ENCODE measurements at regions not wholly inside any gene's neighbourhood (a gene's known extent, or its start where the extent isn't known, plus 50 kb on each side); places are given as distances from the start of the nearest gene placed in this dataset.
"Not testable (repeated sequence)": the region's sequence is repeated elsewhere in the genome, so short reads cannot be mapped to it uniquely, and the experiment has no call there.

- not testable (repeated sequence) for DNase-seq (ENCODE audit: low spot score)
Observed at GRCh38 chr12:19625551-19625950, 186.3 kb downstream of the AEBP2 start.

GRCh38 chr12:19627719-19628118 lies 188.4 kb downstream of the AEBP2 start:
- DNase-seq (ENCODE audit: low spot score) = no peak

- no peak for DNase-seq (ENCODE audit: low spot score)
Observed at GRCh38 chr12:19630536-19630935, 191.2 kb downstream of the AEBP2 start.

- no peak for DNase-seq (ENCODE audit: low spot score)
Observed at GRCh38 chr12:19633194-19633593, 193.9 kb downstream of the AEBP2 start.

DNA sequence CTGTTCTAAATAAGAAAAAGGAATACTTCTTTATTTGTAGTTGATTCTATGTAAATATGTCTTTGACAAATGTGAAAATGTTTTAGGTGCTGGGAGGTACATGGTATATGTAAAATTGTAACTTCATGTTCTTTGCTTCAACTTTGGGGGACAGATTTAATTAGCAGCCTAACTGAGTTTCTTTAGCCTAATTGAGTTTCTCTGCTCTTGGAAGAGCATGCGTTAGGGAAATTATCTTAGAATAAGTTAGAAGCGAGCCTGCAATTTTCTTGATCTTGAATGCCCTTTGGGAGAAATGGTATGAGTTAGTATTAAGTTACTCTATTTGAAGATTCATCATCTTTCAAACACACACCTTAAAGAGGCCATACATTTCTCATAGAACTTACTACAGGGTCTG lies 194.3 kb downstream of the AEBP2 start:
- no peak for DNase-seq (ENCODE audit: low spot score)

- DNase-seq (ENCODE audit: low spot score) = no peak
Observed at GRCh38 chr12:19639781-19640415, 200.6 kb downstream of the AEBP2 start.

GRCh38 chr12:19641235-19642080 lies 202.2 kb downstream of the AEBP2 start:
- no peak for DNase-seq (ENCODE audit: low spot score)

DNA sequence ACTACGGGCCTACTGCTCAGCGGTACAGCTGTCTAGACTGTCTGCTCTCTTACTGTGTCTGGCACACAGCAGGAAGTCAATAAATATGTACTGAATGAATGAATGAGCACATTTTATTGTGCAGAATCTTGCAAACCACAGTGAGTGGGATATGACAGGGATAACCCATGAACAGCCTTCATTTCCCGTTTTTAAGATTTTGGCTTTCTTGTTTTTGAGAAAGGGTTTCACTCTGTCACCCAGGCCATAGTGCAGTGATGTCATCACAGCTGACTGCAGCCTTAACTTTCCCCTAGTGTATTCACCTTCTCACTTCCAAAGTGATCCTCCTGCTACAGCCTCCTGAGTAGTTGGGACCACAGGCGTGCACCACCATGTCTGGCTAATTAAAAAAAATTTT lies 203.1 kb downstream of the AEBP2 start:
- no peak for DNase-seq (ENCODE audit: low spot score)

GRCh38 chr12:19643635-19644034 lies 204.3 kb downstream of the AEBP2 start:
- DNase-seq (ENCODE audit: low spot score) = peak; percentile 46

DNA sequence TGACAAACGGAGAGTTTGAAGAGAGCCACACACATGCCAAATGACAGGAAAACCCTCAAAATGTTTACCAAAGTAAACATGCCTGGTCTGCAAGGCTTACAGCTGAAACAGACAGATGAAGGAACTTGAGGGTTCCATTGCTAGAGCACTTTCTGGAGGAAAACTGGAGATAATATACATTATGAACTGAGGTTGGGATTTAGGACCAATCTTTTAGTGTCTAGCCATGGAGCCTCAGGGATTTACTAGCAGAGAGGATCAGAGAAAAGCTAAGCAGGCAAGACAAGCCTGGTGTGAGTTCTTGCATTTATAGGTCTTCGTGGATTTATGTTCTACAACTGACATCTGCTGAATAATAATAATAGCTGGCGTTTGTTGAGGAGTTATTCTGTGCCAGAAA lies 205.3 kb downstream of the AEBP2 start:
- DNase-seq (ENCODE audit: low spot score) = no peak

DNA sequence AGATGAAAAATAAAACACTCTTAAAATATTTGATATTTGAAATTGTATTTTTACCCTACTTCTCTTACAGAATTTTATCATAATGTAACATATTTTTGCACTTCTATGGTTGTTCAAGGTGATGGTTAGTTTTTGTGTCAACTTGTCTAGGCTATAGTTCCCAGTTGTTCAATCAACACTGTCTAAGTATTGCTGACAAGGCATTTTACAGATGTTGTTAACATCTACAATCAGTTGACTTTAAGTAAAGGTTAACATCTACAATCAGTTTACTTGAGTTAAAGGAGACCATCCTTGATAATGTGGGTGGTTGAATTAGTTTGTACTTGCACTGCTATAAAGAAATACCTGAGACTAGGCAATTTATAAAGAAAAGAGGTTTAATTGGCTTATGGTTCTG lies 206.5 kb downstream of the AEBP2 start:
- no peak for DNase-seq (ENCODE audit: low spot score)

GRCh38 chr12:19646599-19646998 lies 207.3 kb downstream of the AEBP2 start:
- DNase-seq (ENCODE audit: low spot score) = no peak

GRCh38 chr12:19647806-19648556 lies 208.7 kb downstream of the AEBP2 start:
- no peak for DNase-seq (ENCODE audit: low spot score)

- no peak for DNase-seq (ENCODE audit: low spot score)
Observed at GRCh38 chr12:19648591-19648990, 209.3 kb downstream of the AEBP2 start.

DNA sequence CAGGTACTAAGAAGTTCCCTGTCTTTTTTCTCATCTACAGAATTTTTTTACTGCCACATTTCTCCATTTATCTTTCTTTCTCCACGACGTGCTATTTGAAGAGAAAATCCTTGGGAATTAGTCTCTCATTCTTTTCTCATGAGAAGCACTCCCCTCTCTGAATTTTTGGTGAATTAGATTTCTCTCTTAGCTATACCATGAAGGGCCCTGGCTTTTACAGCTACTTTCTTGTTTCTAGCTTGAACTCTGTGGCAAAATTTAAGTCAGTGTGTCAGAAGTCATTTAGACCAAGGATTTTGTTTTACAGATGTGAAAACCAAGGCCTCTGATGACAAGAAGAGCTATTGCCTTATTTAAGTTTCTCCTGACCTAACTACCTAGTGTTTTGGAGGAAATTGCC lies 213.1 kb downstream of the AEBP2 start:
- no peak for DNase-seq (ENCODE audit: low spot score)

DNA sequence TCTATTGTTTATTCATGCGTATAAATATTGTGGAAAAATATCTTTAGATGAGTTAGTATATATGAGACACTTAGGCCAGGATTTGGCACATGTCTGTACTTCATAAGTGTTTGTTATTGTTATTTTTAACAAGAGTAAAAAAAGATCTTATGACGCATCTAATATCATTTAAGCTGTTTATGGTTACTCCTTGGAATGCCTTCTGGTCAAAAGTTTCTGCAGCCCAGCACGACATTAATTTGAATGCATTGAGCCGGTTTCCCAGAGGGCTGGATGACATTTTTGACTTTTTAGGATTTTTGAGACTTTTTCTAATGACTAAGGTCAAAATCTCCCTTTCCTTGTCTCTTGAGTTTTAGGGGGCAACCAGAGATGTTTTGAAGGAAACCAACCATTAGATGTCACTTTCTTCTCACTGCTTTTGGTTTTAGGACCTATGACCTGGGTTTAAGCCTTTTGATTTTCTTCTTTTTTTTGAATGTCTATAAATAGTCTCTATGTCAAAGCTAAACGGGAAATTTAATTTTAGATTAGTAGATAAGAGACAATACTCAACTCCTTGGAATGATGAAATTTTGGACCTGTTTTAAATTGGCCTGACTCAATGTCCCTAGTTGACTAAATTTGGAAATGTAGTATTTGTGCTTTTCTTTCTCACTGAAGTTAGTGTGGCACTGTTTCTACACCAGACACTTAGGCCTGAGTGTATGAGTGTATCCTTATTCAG lies 215.5 kb downstream of the AEBP2 start:
- peak; percentile 5 for DNase-seq (ENCODE audit: low spot score)

- DNase-seq (ENCODE audit: low spot score) = no peak
Observed at GRCh38 chr12:19657118-19657731, 217.9 kb downstream of the AEBP2 start.

- no peak for DNase-seq (ENCODE audit: low spot score)
Observed at GRCh38 chr12:19657732-19658130, 218.4 kb downstream of the AEBP2 start.

DNA sequence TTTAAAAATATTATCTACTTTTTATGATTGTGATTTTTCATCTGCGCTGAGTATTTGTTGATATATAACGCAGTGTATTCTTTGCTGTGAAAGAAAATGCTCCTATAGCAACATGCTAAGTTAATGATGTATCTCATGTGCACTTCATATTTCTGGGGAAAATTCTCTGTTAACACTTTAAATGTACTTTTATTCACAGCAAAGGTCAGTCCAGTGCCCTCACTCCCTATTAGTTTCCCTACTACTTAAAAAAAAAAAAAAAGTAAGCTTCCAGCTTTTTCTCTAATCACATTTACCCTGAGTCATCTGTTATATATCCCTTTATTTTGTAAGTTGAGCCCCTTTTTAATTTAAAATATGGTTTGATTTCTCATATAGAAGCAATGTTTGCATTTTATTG lies 219.8 kb downstream of the AEBP2 start:
- no peak for DNase-seq (ENCODE audit: low spot score)

DNA sequence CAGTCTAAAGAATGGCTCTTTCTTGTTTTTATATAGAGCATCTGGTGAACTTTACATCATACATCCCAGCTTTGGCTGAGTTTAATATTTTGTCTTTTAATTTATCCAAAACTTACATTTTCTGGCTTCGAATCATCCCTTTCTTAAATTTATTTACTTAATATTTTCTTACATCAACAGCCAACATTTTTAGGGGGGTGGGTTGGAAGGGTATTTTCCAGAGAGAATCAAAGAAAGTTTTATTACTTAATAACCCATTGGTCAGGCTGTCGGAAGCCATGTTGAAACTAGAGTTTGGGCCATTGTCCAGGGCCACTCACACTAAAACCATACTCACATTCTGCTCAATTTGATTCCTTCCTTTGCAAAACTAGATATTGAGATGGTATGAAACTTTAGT lies 220.2 kb downstream of the AEBP2 start:
- no peak for DNase-seq (ENCODE audit: low spot score)

GRCh38 chr12:19665121-19665900 lies 226.0 kb downstream of the AEBP2 start:
- no peak for DNase-seq (ENCODE audit: low spot score)

Data from AG08395 (cell line).